Choroid plexus epithelial cell (primary cell): ENCODE measurements at regions not wholly inside any gene's neighbourhood (a gene's known extent, or its start where the extent isn't known, plus 50 kb on each side); places are given as distances from the start of the nearest gene placed in this dataset.
"Not testable (repeated sequence)": the region's sequence is repeated elsewhere in the genome, so short reads cannot be mapped to it uniquely, and the experiment has no call there.

ENCODE experiments used
- DNase-seq: peaks from one replicate; pipeline ENCODE4 v3.0.0-alpha.2; 2010; ENCODE audit warnings: low read depth
- H3K4me3 ChIP-seq: 2 replicates; pipeline ENCODE4 v1.5.1; 2011; ENCODE audit warnings: low read depth, mild to moderate bottlenecking, control low read depth, low read length, moderate library complexity
- TF ChIP-seq, protein P1 (sequence below): conservative IDR thresholded peaks from 2 replicates; pipeline ENCODE4 v1.5.1; 2011; ENCODE audit warnings: low read depth, mild to moderate bottlenecking, control low read depth, inconsistent platforms, low read length, moderate library complexity

DNA sequence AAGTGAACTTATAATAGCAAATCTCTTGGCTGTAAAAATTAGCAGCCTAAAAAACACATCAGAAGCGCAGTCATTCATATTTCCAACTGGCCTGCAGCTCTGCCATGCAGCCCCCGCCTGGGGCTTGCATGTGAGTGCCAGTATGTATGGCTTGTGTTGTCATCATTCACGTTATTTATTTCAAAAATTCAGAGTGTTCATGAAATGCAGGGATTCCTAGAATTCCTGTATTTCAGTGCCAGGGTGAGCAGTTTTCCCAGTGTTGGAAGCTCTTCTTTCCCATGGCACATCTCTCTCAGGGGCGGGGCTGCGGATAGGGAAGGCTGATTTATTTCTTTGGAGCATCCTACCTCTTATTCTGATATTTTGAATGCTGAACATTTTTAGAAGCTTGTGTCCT lies 234.6 kb downstream of the FGF9 start:
- DNase-seq = no peak
- no peak overlapping the region for H3K4me3 ChIP-seq
- TF ChIP-seq, protein P1, sequence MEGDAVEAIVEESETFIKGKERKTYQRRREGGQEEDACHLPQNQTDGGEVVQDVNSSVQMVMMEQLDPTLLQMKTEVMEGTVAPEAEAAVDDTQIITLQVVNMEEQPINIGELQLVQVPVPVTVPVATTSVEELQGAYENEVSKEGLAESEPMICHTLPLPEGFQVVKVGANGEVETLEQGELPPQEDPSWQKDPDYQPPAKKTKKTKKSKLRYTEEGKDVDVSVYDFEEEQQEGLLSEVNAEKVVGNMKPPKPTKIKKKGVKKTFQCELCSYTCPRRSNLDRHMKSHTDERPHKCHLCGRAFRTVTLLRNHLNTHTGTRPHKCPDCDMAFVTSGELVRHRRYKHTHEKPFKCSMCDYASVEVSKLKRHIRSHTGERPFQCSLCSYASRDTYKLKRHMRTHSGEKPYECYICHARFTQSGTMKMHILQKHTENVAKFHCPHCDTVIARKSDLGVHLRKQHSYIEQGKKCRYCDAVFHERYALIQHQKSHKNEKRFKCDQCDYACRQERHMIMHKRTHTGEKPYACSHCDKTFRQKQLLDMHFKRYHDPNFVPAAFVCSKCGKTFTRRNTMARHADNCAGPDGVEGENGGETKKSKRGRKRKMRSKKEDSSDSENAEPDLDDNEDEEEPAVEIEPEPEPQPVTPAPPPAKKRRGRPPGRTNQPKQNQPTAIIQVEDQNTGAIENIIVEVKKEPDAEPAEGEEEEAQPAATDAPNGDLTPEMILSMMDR = no peak

DNA sequence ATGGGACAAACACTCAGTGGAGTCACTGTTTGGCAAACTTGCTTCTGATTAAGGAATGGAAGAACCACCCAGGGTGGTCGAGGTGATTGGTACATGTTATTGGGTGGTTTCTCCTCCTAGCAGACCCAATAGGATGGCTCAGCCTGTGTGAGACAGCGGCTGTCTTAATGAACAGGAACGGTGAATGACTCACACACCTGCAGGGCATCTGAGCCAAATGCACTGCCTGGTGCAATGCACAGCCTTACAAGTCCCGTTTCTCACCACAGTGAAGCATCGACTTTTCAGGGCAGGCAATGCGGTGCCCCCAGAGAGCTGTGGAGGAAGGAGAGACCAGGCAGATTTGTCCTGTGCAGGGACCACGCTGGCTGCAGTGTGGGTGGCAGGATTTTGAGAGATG lies 238.5 kb downstream of the FGF9 start:
- TF ChIP-seq, protein P1 = no peak
- no peak overlapping the region for H3K4me3 ChIP-seq
- no peak for DNase-seq

DNA sequence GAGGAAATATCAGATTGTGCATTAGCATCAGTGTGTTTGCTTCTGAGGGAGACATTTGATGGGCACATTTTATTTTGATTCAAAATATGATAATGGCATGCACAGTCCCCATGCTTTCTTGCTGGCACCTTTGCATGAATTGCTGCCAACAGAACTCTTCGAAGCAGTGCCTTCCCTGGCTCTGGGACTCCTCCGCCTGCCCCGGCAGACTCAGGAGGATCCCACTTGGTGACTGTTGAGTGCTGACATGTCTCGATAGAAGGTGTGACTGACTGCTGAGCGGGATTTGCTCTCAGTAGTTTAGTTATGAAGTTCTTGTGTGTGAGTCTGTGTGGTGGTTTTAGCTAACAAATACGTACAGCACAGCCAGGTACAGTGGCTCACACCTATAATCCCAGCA lies 239.7 kb downstream of the FGF9 start:
- DNase-seq = no peak
- no peak overlapping the region for H3K4me3 ChIP-seq
- TF ChIP-seq, protein P1 = no peak

DNA sequence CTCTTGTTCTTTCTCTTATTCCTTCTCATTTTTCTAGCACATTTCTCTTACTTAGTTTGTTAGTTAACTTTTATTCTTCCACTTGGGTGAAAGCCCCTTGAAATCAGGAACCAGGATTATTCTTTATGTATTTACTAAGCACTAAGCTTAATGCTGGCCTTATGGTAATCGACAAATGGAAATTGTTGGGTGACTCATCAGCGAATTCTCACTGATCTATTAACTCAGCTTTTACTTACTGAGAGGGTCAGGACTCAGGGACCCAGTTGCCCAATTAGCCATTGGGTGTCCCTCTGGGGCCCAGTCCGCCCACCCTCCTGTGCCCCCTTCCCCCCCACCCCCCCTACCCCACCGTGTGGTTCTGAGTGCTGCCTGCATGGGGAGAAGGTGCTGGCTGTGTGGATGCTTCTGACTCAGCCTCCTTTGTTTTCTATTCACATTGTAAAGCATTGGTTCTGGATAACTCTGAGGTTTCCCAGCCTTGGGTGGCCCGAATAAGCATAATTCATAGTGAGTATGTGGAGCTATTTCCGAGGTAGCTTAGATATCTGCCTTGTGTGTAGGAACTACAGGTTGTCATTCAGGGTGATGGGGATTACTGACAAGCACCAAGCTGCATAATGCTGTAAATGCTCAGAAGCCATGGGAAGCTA lies 240.9 kb downstream of the FGF9 start:
- no peak for DNase-seq

DNA sequence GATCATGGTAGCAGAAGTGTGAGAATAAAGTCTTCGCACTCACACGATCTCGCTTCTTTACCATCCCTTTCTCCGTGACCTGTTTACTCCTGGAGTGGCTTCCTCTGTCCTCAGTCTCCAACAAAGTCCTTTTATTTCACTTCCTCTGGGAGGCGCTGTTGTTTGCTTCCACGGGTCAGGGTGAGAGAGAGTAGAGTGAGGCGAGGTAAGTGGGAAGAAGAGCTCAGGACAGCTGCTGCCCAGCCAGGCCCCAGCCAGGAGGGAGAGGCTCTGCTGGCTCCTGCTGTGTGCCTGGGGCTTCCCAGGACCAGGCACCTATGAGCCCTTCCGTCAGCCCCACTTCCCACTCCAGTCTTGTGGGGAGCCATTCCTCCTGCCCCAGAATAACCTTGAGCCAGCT lies 242.1 kb downstream of the FGF9 start:
- H3K4me3 ChIP-seq = no peak overlapping the region
- DNase-seq = no peak
- TF ChIP-seq, protein P1 = no peak

More for the DNA sequence above, 240.9 kb downstream of the FGF9 start:
- no peak overlapping the region for H3K4me3 ChIP-seq
- TF ChIP-seq, protein P1 = no peak

DNA sequence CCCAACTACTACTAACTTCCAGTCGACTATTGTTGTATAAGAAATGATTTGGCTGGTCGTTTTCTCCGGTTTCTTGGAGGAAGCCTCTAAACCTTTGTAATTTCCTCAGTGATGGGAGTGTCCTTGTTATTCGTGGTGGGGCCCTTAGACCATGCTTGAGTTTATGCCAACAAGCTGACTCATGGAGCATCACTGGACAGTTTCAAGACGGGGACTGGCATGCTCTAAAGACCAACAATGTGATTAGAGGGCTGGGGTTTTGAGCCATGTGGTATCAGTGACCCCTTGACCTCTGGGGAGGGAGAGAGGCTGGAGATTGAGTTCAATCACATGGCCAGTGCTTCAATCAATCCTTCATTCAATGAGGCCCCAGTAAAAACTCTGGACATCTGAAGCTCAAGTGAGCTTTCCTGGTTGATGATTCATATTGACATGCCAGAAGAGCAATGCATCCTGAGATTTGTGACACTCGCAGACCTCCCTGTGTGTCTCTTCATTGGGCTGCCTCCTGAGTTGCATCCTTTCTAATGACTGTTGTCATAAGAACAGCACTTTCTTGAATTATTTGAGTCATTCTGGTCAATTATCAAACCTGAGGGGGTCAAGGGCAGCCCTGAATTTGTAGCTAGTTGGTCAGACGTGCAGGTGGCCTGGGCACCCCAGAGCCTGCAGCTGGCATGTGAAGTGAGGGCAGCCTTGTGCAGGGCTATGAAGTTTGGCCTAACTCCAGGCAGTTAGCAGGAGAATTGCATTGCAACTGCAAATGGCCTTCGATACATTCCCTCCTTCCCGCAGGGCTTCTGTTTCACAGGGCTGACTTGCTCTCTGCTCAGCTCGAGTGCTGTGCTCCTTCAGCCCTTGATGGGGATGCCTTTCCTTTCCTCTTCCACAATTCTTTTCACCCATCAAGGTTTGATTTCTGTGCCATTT lies 246.5 kb downstream of the FGF9 start:
- TF ChIP-seq, protein P1 = no peak
- no peak for DNase-seq

DNA sequence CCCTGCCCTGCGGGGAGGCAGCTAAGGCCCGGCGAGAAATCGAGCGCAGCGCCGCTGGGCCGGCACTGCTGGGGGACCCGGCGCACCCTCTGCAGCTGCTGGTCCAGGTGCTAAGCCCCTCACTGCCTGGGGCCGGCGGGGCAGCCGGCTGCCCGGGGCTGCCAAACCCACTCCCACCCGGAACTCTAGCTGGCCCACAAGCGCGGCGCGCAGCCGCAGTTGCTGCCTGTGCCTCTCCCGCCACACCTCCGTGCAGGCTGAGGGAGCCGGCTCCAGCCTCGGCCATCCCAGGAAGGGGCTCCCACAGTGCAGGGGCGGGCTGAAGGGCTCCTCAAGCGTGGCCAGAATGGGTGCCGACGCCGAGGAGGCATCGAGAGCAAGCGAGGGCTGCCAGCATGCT lies 249.9 kb downstream of the FGF9 start:
- H3K4me3 ChIP-seq, DNase-seq: not testable (repeated sequence)

More for the DNA sequence above, 246.5 kb downstream of the FGF9 start:
- H3K4me3 ChIP-seq = no peak overlapping the region
